ENCODE measurements at regions not wholly inside any gene's neighbourhood (a gene's known extent, or its start where the extent isn't known, plus 50 kb on each side); places are given as distances from the start of the nearest gene placed in this dataset.
A peak's percentile ranks its signal among the peaks of the same experiment; 100 is the strongest.

DNA sequence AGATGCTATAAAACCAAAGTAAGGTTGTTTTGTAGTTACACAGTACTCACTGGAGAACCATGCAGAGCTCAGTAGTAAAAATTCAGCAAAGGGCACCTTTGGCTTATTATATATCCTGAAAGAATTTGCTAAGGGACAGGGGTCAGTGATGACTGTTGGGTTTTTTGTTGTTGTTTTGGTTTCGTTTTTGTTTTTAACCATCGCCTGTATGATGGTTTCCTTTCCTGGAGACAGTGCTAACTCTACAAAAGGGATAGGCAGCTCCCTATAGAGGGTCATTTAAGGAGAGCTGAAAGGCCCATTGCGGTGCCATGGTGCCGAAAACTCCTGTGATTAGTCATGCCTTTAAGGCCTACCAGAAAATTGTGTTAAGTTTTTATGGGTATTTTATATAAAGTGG is 118.2 kb upstream of the GOLIM4 start:
- Histone ChIP-seq H2AFZ (ENCODE audit: low read depth, low read length) (no peak overlapping the region), H4K20me1 (ENCODE audit: insufficient read depth) (no peaks in the 10 kb centered on the region), H3K9me2 (ENCODE audit: insufficient read depth, low read length) (no peaks in the 10 kb centered on the region), H3K27ac (ENCODE audit: low read length) (no peak overlapping the region), H3K9me3 (ENCODE audit: low read length) (no peaks in the 10 kb centered on the region), H3K4me2 (ENCODE audit: low read length) (no peak overlapping the region), H3K4me3 (ENCODE audit: low read length) (no peak overlapping the region), H3K36me3 (ENCODE audit: insufficient read depth, low read length) (no peaks in the 10 kb centered on the region), H3K79me2 (replicated peaks; ENCODE audit: insufficient read depth, low read length) (no peaks in the 10 kb centered on the region), H3K9ac (ENCODE audit: low read length) (no peak overlapping the region), H3F3A (ENCODE audit: insufficient read depth, low read length, poor library complexity, severe bottlenecking) (no peaks in the 10 kb centered on the region), H3K27me3 (ENCODE audit: insufficient read depth, low read depth, low read length) (no peaks in the 10 kb centered on the region)
- TF ChIP-seq POLR2AphosphoS5 (IDR thresholded peaks at IDR 0.05): no peak
- no peak for TF ChIP-seq SMC3 (conservative IDR thresholded peaks at IDR 0.05; ENCODE audit: poor library complexity)
- no peak for TF ChIP-seq MXI1 (conservative IDR thresholded peaks at IDR 0.05; ENCODE audit: poor library complexity, severe bottlenecking)
- no peak for TF ChIP-seq TAF1 (IDR thresholded peaks at IDR 0.05; ENCODE audit: low read depth)
- no peak for TF ChIP-seq EZH2 (IDR thresholded peaks at IDR 0.05; ENCODE audit: borderline replicate concordance, insufficient read depth, low read length, poor library complexity, severe bottlenecking)
- TF ChIP-seq RAD21 (conservative IDR thresholded peaks at IDR 0.05): no peak
- TF ChIP-seq, protein P1, sequence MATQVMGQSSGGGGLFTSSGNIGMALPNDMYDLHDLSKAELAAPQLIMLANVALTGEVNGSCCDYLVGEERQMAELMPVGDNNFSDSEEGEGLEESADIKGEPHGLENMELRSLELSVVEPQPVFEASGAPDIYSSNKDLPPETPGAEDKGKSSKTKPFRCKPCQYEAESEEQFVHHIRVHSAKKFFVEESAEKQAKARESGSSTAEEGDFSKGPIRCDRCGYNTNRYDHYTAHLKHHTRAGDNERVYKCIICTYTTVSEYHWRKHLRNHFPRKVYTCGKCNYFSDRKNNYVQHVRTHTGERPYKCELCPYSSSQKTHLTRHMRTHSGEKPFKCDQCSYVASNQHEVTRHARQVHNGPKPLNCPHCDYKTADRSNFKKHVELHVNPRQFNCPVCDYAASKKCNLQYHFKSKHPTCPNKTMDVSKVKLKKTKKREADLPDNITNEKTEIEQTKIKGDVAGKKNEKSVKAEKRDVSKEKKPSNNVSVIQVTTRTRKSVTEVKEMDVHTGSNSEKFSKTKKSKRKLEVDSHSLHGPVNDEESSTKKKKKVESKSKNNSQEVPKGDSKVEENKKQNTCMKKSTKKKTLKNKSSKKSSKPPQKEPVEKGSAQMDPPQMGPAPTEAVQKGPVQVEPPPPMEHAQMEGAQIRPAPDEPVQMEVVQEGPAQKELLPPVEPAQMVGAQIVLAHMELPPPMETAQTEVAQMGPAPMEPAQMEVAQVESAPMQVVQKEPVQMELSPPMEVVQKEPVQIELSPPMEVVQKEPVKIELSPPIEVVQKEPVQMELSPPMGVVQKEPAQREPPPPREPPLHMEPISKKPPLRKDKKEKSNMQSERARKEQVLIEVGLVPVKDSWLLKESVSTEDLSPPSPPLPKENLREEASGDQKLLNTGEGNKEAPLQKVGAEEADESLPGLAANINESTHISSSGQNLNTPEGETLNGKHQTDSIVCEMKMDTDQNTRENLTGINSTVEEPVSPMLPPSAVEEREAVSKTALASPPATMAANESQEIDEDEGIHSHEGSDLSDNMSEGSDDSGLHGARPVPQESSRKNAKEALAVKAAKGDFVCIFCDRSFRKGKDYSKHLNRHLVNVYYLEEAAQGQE (IDR thresholded peaks at IDR 0.05; ENCODE audit: borderline replicate concordance): no peak
- no peak for TF ChIP-seq EP300 (conservative IDR thresholded peaks at IDR 0.05; ENCODE audit: poor library complexity, severe bottlenecking)
- TF ChIP-seq, protein P2, sequence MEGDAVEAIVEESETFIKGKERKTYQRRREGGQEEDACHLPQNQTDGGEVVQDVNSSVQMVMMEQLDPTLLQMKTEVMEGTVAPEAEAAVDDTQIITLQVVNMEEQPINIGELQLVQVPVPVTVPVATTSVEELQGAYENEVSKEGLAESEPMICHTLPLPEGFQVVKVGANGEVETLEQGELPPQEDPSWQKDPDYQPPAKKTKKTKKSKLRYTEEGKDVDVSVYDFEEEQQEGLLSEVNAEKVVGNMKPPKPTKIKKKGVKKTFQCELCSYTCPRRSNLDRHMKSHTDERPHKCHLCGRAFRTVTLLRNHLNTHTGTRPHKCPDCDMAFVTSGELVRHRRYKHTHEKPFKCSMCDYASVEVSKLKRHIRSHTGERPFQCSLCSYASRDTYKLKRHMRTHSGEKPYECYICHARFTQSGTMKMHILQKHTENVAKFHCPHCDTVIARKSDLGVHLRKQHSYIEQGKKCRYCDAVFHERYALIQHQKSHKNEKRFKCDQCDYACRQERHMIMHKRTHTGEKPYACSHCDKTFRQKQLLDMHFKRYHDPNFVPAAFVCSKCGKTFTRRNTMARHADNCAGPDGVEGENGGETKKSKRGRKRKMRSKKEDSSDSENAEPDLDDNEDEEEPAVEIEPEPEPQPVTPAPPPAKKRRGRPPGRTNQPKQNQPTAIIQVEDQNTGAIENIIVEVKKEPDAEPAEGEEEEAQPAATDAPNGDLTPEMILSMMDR (IDR thresholded peaks at IDR 0.05; ENCODE audit: poor library complexity, severe bottlenecking): no peak

DNA sequence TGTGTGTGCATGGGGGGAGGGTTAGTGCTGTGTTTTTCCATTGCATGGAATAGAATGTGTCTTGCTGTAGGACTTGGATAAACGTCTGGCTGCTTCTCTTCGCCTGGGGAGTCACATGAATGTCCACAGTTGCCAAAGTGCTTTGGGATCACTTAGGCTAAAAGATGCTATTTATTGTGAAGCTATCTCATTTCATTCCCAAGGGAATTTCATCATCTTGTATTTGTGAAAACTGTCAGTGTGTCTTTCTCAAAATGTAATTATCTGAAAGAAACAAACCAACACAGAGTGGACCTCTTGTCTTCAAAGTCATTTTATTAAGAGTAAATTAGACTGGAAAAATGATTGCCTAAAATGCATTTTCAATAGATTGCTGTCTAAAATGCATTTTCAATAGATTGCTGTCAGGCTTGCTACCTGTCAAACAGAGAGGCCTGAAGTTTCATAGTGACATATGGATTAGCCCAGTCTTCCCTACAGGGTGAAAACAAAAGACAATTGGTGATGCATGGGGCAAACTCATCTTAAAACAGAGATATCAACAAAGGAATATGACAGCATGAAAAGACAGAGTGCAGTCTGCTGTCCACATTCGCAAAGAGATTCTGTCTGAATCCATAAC is 117.1 kb upstream of the GOLIM4 start:
- H3K4me2 ChIP-seq (ENCODE audit: low read length): no peak overlapping the region
- no peaks in the 10 kb centered on the region for H3K79me2 ChIP-seq (replicated peaks; ENCODE audit: insufficient read depth, low read length)
- no peaks in the 10 kb centered on the region for H3K9me3 ChIP-seq (ENCODE audit: low read length)
- H3K27ac ChIP-seq (ENCODE audit: low read length): no peak overlapping the region
- H3K4me3 ChIP-seq (ENCODE audit: low read length): peak overlapping the region; percentile 4
- no peak overlapping the region for H2AFZ ChIP-seq (ENCODE audit: low read depth, low read length)
- H3K9me2 ChIP-seq (ENCODE audit: insufficient read depth, low read length): no peaks in the 10 kb centered on the region
- H4K20me1 ChIP-seq (ENCODE audit: insufficient read depth): no peaks in the 10 kb centered on the region
- no peak overlapping the region for H3K9ac ChIP-seq (ENCODE audit: low read length)
- TF ChIP-seq POLR2AphosphoS5 (IDR thresholded peaks at IDR 0.05) (peak; percentile 88), RAD21 (conservative IDR thresholded peaks at IDR 0.05) (no peak), EZH2 (IDR thresholded peaks at IDR 0.05; ENCODE audit: borderline replicate concordance, insufficient read depth, low read length, poor library complexity, severe bottlenecking) (no peak), SMC3 (conservative IDR thresholded peaks at IDR 0.05; ENCODE audit: poor library complexity) (peak; percentile 21), TAF1 (IDR thresholded peaks at IDR 0.05; ENCODE audit: low read depth) (no peak), MXI1 (conservative IDR thresholded peaks at IDR 0.05; ENCODE audit: poor library complexity, severe bottlenecking) (no peak), EP300 (conservative IDR thresholded peaks at IDR 0.05; ENCODE audit: poor library complexity, severe bottlenecking) (peak; percentile 97)
- TF ChIP-seq, protein P1 (IDR thresholded peaks at IDR 0.05; ENCODE audit: borderline replicate concordance): peak; percentile 87
- TF ChIP-seq, protein P2 (IDR thresholded peaks at IDR 0.05; ENCODE audit: poor library complexity, severe bottlenecking): no peak
- H3F3A ChIP-seq (ENCODE audit: insufficient read depth, low read length, poor library complexity, severe bottlenecking): no peaks in the 10 kb centered on the region
- no peaks in the 10 kb centered on the region for H3K36me3 ChIP-seq (ENCODE audit: insufficient read depth, low read length)
- H3K27me3 ChIP-seq (ENCODE audit: insufficient read depth, low read depth, low read length): no peaks in the 10 kb centered on the region
